GM19372 (cell line): ENCODE measurements at regions not wholly inside any gene's neighbourhood (a gene's known extent, or its start where the extent isn't known, plus 50 kb on each side); places are given as distances from the start of the nearest gene placed in this dataset.

ENCODE experiments used
- ATAC-seq: cut with Tn5 transposase; IDR thresholded peaks from one replicate; pipeline ENCODE4 v1.9.1; 2021; ENCODE audit warnings: mild to moderate bottlenecking, low read depth, moderate library complexity; ENCODE audit not compliant: unreplicated experiment

GRCh38 chr10:28949005-28950004 lies 272.0 kb downstream of the BAMBI start:
- no peak for ATAC-seq

- peak; percentile 68 for ATAC-seq
Measured at GRCh38 chr10:28951484-28951883, 274.2 kb downstream of the BAMBI start.

GRCh38 chr10:28952523-28952922 lies 275.2 kb downstream of the BAMBI start:
- no peak for ATAC-seq

GRCh38 chr10:28954211-28954610 lies 276.9 kb downstream of the BAMBI start:
- no peak for ATAC-seq

- no peak for ATAC-seq
Measured at GRCh38 chr10:28958468-28958867, 281.1 kb downstream of the BAMBI start.

GRCh38 chr10:28959850-28960501 lies 282.7 kb downstream of the BAMBI start:
- no peak for ATAC-seq

GRCh38 chr10:28962768-28963167 lies 285.4 kb downstream of the BAMBI start:
- no peak for ATAC-seq

GRCh38 chr10:28963539-28964221 lies 286.4 kb downstream of the BAMBI start:
- ATAC-seq, result no peak

GRCh38 chr10:28965937-28966336 lies 288.6 kb downstream of the BAMBI start:
- no peak for ATAC-seq

- no peak for ATAC-seq
Measured at GRCh38 chr10:28967031-28967430, 289.7 kb downstream of the BAMBI start.

- ATAC-seq, result no peak
Measured at GRCh38 chr10:28969413-28969812, 292.1 kb downstream of the BAMBI start.

- no peak for ATAC-seq
Measured at GRCh38 chr10:28970231-28970630, 292.9 kb downstream of the BAMBI start.

GRCh38 chr10:28971255-28971654 lies 293.9 kb downstream of the BAMBI start:
- ATAC-seq, result no peak

GRCh38 chr10:28971764-28972163 lies 294.4 kb downstream of the BAMBI start:
- no peak for ATAC-seq

- no peak for ATAC-seq
Measured at GRCh38 chr10:28973309-28973972, 296.1 kb downstream of the BAMBI start.

GRCh38 chr10:28975891-28976531 lies 298.7 kb downstream of the BAMBI start:
- ATAC-seq, result no peak

- ATAC-seq, result no peak
Measured at GRCh38 chr10:28977518-28977917, 300.2 kb downstream of the BAMBI start.

GRCh38 chr10:28980264-28980663 lies 302.9 kb downstream of the BAMBI start:
- ATAC-seq, result no peak

GRCh38 chr10:28981007-28981406 lies 303.7 kb downstream of the BAMBI start:
- no peak for ATAC-seq

GRCh38 chr10:28982974-28983373 lies 305.7 kb downstream of the BAMBI start:
- ATAC-seq, result no peak
